ENCODE measurements at regions not wholly inside any gene's neighbourhood (a gene's known extent, or its start where the extent isn't known, plus 50 kb on each side); places are given as distances from the start of the nearest gene placed in this dataset.

DNA sequence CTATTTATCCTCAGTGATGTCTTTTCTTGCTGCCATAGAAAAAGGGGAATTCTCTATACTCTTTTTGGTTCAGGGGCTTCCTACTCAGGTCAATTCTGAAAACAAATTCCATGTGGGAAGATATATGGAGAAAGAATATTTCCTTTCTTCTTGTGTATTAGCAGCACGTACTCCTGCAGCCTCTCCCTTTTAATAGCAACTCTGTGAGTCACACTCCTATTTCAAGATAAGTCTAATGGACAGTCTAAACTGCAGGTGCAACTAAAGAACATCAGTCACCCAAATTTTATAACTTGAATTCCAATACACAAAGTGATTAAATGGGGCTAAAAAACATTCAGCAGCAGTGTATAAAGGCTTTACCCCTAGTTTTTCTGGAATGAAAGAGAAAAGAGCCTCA lies 942.2 kb downstream of the CNTNAP5 start:
- H3K27me3 ChIP-seq = no peaks in the 10 kb centered on the region
- no peaks in the 10 kb centered on the region for H4K20me1 ChIP-seq (ENCODE audit: insufficient read depth, poor library complexity, severe bottlenecking)
- no peak for TF ChIP-seq CTCF (IDR thresholded peaks at IDR 0.05; ENCODE audit: poor library complexity)
- TF ChIP-seq EZH2phosphoT487 (IDR thresholded peaks at IDR 0.05; ENCODE audit: low read depth, severe bottlenecking, unreplicated experiment) = no peak
- TF ChIP-seq EZH2 (IDR thresholded peaks at IDR 0.05; ENCODE audit: borderline replicate concordance) = no peak
- H3K27ac ChIP-seq = no peak overlapping the region
- no peaks in the 10 kb centered on the region for H3K9me3 ChIP-seq (ENCODE audit: low read depth)
- no peak for DNase-seq (ENCODE audit: low spot score)
- no peak overlapping the region for H3K4me2 ChIP-seq
- no peaks in the 10 kb centered on the region for H3K4me1 ChIP-seq (ENCODE audit: insufficient read depth)
- H3K9me2 ChIP-seq (replicated peaks; ENCODE audit: insufficient read depth) = no peaks in the 10 kb centered on the region
- no peaks in the 10 kb centered on the region for H3K79me2 ChIP-seq
- no peak overlapping the region for H2AFZ ChIP-seq
- no peaks in the 10 kb centered on the region for H3K36me3 ChIP-seq (replicated peaks; ENCODE audit: insufficient read depth, low read depth)
- no peak overlapping the region for H3K4me3 ChIP-seq
- 19% methylated on average over 1 of the region's 1 CpG for WGBS (ENCODE audit: low lambda C conversion rate, missing lambda C conversion rate)

DNA sequence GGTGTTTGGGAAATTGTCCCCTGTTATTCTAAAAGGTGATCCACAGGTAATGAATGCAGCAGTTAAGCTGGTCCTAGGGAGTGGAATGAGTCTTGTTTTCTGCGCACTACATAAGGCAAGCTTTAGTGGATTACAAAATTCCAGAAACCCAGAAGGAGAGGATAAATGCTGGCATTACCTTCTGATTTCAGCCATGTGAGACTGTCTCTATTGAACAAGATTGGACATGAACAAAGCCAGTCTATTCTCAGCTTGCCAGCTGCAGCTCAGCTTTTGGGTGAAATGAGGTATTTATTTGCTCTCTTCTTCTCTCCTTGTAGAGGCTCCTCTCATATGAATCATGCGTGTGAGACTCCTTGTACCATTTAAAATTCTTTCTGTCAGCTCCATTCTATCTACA lies 944.9 kb downstream of the CNTNAP5 start:
- Histone ChIP-seq H3K79me2 (no peaks in the 10 kb centered on the region), H3K36me3 (replicated peaks; ENCODE audit: insufficient read depth, low read depth) (no peaks in the 10 kb centered on the region), H4K20me1 (ENCODE audit: insufficient read depth, poor library complexity, severe bottlenecking) (no peaks in the 10 kb centered on the region), H3K27ac (no peak overlapping the region), H3K27me3 (no peaks in the 10 kb centered on the region), H3K9me3 (ENCODE audit: low read depth) (no peaks in the 10 kb centered on the region), H3K4me2 (no peak overlapping the region), H2AFZ (no peak overlapping the region), H3K9me2 (replicated peaks; ENCODE audit: insufficient read depth) (no peaks in the 10 kb centered on the region), H3K4me3 (no peak overlapping the region), H3K4me1 (ENCODE audit: insufficient read depth) (no peaks in the 10 kb centered on the region)
- no peak for DNase-seq (ENCODE audit: low spot score)
- WGBS (ENCODE audit: low lambda C conversion rate, missing lambda C conversion rate) = 88% methylated on average over 2 of the region's 2 CpGs
- TF ChIP-seq CTCF (IDR thresholded peaks at IDR 0.05; ENCODE audit: poor library complexity) = no peak

- 57% methylated on average over 1 of the region's 1 CpG for WGBS (ENCODE audit: low lambda C conversion rate, missing lambda C conversion rate)
- Histone ChIP-seq H4K20me1 (ENCODE audit: insufficient read depth, poor library complexity, severe bottlenecking) (no peaks in the 10 kb centered on the region), H3K9me3 (ENCODE audit: low read depth) (no peaks in the 10 kb centered on the region), H2AFZ (no peak overlapping the region), H3K4me2 (no peak overlapping the region), H3K27me3 (no peaks in the 10 kb centered on the region), H3K4me1 (ENCODE audit: insufficient read depth) (no peaks in the 10 kb centered on the region), H3K79me2 (no peaks in the 10 kb centered on the region), H3K4me3 (no peak overlapping the region), H3K9me2 (replicated peaks; ENCODE audit: insufficient read depth) (no peaks in the 10 kb centered on the region), H3K36me3 (replicated peaks; ENCODE audit: insufficient read depth, low read depth) (no peaks in the 10 kb centered on the region), H3K27ac (no peak overlapping the region)
- TF ChIP-seq EZH2phosphoT487 (IDR thresholded peaks at IDR 0.05; ENCODE audit: low read depth, severe bottlenecking, unreplicated experiment) (no peak), EZH2 (IDR thresholded peaks at IDR 0.05; ENCODE audit: borderline replicate concordance) (no peak), CTCF (IDR thresholded peaks at IDR 0.05; ENCODE audit: poor library complexity) (no peak)
- DNase-seq (ENCODE audit: low spot score) = peak; percentile 23
Measured at GRCh38 chr2:124973396-124973795, 948.3 kb downstream of the CNTNAP5 start.

DNA sequence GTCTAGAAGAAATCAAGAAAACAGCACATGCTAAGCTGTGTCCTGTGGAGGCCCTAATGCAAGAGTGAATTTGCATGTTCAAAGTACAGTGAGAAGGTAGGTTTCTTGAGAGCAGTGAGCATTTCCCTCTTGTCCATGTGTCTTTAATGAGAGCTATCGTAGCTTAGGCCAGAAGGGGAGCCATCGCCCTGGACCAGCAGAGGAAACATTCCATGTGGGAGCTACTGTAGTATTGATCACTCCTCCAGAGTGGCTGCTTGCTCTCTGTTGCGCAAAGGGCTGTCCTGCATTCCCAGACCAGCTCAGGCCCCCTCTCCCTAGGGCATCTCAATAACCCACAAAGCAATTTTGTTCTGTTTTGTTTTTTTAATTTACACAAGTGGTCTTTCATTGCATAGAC lies 950.1 kb downstream of the CNTNAP5 start:
- 79% methylated on average over 3 of the region's 3 CpGs for WGBS (ENCODE audit: low lambda C conversion rate, missing lambda C conversion rate)
- no peaks in the 10 kb centered on the region for H3K9me2 ChIP-seq (replicated peaks; ENCODE audit: insufficient read depth)
- TF ChIP-seq EZH2phosphoT487 (IDR thresholded peaks at IDR 0.05; ENCODE audit: low read depth, severe bottlenecking, unreplicated experiment) (no peak), CTCF (IDR thresholded peaks at IDR 0.05; ENCODE audit: poor library complexity) (no peak), EZH2 (IDR thresholded peaks at IDR 0.05; ENCODE audit: borderline replicate concordance) (no peak)
- no peak overlapping the region for H3K4me2 ChIP-seq
- no peaks in the 10 kb centered on the region for H3K36me3 ChIP-seq (replicated peaks; ENCODE audit: insufficient read depth, low read depth)
- no peak overlapping the region for H3K27ac ChIP-seq
- no peaks in the 10 kb centered on the region for H3K27me3 ChIP-seq
- H3K79me2 ChIP-seq = no peaks in the 10 kb centered on the region
- no peaks in the 10 kb centered on the region for H3K9me3 ChIP-seq (ENCODE audit: low read depth)
- DNase-seq (ENCODE audit: low spot score) = no peak
- no peak overlapping the region for H3K4me3 ChIP-seq
- H2AFZ ChIP-seq = no peak overlapping the region
- H4K20me1 ChIP-seq (ENCODE audit: insufficient read depth, poor library complexity, severe bottlenecking) = no peaks in the 10 kb centered on the region
- H3K4me1 ChIP-seq (ENCODE audit: insufficient read depth) = no peaks in the 10 kb centered on the region
